ENCODE measurements at regions not wholly inside any gene's neighbourhood (a gene's known extent, or its start where the extent isn't known, plus 50 kb on each side); places are given as distances from the start of the nearest gene placed in this dataset.

DNA sequence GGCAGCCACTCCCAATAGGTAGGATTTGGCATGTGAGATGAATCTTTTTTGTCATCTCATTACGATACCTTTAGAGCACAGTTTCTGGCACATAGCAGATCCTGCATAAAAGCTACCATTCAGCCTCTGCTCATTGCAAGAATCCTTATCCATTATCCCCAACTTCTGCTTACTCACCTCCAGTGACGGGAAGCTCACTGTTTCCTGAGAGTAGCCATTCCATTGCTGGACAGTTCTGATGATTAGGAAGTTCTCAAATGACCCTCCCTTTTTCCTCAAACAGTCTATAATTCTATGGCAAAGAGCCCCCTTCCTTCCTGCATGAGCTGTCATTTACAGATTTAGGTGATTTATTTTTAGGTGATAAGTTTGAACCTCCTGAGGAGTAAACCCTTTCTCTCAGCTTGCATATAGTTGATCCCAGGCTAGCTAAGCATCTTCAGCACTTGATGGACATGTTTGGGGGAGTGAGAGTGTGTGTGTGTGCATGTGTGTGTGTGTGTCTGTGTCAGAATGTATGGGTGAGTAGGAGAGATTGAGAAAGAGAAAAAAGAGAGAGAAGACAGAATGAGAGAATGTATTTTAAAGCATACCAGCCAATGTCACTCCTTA lies 109.7 kb downstream of the LSM3 start:
- no peak for DNase-seq (ENCODE audit: low read depth)

DNA sequence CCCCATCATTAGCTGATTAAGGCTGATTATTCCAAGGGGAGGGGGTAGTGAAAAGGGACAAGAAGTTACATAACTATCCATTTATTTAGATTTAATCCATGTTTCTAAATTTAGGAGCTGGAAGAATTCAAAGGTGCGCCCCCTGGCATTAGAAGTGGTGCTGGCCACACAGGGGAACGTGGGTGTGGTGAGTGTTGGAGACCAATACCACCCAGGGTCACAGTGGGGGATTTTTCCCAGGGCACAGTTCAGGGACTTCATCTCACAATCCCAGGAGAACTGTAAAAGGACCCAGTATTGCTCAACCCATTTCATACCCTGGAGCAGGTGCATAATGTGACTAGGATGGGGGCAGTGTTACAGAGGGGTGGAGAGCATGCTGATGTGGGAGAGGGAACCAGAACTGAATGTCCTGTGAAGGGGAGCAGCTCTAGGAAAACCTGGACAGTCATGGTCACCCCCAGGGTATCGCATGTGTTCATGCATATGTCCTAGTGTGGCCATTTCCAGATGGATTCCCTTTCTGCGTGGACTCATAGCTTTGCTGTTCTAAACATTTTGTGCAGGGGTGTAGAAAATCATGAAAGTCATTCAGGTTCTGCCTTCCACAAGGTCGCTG lies 110.3 kb downstream of the LSM3 start:
- no peak for DNase-seq (ENCODE audit: low read depth)

DNA sequence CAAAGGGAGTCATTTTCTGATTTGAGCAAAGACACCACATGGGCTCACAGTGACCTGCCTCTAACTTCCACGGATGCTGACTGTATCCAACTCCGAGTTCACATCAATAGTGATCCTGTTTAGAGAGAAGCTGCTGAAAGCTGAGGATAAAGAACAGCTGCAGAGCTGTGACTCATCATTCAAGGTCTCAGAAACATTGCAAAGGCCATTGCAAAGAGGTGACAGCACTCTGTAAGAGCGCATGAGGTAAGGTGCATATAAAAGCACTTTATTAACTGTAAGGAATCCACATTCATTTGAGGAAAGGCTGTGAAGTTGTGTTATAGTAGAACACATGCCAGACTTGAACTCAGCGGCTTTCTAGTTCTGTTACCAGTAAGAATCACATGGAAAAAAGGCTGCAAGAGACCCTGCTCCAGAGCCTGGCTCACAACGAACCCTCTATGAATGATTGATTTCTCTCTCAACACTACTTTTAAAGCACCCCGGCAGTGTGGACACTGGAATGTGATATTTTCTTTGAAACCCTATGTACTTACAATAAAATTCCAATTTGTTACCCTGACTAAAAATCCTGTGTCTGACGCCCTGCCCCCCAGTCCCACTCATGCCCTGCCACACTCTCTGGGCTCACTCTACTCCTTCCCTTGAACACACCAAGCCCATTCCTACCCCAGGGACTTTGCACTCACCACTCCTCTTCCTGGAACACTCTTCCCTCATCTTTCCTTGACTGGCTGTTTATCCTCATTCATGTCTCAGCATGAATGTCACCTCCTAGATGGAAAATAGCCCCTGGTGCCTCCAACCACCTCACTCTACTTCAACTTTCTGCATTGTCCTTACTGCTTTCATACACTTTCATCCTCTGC lies 111.2 kb downstream of the LSM3 start:
- peak; percentile 91 for DNase-seq (ENCODE audit: low read depth)

- DNase-seq (ENCODE audit: low read depth) = peak; percentile 51
Measured at GRCh38 chr3:14290631-14291385, 111.6 kb upstream of the SLC6A6 start.

DNA sequence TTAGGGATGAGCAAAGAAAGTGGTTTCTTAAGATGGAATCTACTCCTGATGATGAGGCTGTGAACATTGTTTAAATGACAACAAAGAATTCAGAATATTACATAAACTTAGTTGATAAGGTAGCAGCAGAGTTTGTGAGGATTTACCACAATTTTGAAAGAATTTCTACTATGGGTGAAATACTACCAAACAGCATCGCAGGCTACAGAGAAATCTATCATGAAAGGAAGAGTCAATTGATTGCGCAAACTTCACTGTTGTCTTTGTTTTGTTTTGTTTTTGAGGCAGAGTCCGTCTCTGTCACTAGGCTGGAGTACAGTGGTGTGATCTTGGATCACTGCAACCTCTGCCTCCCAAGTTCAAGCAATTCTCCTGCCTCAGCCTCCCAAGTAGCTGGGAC lies 107.4 kb upstream of the SLC6A6 start:
- no peak for DNase-seq (ENCODE audit: low read depth)

- DNase-seq (ENCODE audit: low read depth) = peak; percentile 25
Measured at GRCh38 chr3:14295801-14296200, 106.6 kb upstream of the SLC6A6 start.

- DNase-seq (ENCODE audit: low read depth) = no peak
Measured at GRCh38 chr3:14297305-14297704, 105.1 kb upstream of the SLC6A6 start.

DNA sequence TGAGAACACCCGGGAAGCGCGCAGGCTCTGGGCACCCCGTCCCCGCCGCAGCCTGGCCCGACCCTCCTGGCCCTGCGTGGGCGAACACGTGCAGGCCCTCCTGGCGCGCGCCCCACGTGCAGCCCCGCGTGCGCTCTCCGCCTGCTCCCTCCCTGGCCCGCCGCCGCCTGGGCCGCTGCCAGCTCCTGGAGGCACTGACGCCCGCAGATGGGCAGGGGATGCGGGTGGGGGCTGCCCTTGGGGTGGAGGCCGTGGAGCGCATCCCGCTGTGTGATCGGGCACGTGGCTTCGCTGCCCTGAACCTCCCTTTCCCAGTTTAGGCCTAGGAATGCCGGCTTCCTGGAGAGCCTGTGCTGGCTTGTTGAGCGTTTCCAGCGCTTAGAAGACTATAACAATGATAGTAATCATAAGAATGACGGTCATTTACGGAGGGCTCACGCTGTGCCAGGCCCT lies 104.6 kb upstream of the SLC6A6 start:
- no peak for DNase-seq (ENCODE audit: low read depth)

- DNase-seq (ENCODE audit: low read depth) = no peak
Measured at GRCh38 chr3:14298442-14298841, 104.0 kb upstream of the SLC6A6 start.

DNA sequence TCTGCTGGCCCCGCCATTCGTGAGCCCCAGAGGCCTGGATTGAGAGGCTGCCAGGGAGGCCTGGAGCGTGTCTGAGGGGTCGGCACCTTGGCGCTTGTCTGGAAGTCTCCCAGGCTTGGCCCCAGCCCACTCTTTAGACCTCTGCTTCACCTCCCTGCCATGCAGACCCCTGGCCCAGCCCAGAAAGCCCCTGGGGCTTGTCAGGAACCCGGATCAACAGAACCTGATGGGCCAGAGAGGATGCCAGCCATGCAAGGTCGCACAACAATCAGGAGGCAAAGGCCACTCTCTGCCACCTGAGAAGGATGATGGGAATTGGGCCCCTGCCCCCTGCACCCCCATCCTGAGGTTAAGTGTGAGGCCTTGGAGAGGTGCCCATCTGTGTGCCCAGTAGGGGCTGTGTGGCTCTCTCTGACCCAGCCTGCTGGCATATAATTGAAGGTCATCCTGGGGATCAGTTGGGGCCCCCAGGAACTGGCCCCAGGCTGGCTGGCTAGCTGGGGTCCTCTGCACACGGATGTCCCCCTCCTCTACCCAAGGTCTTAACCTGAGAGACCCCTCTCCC lies 103.3 kb upstream of the SLC6A6 start:
- DNase-seq (ENCODE audit: low read depth) = no peak

DNA sequence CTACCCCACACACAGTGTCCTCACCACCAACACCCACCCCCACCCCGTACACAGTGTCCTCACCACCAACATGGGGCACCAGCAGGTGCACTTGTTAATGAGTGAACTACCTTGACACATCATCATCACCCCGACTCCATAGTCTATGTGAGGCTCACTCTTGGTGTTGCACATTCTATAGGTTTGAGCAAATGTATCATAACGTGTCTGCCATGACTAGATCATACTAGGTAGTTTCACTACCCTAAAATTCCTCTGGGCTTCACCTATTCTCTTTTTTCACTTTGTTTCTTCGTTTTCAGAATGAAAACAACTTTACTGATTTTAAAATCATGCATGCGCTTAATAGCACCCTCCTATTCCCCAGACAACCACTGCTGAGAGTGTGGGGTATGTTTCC lies 102.6 kb upstream of the SLC6A6 start:
- no peak for DNase-seq (ENCODE audit: low read depth)

GRCh38 chr3:14300721-14301399 lies 101.5 kb upstream of the SLC6A6 start:
- DNase-seq (ENCODE audit: low read depth) = no peak

DNA sequence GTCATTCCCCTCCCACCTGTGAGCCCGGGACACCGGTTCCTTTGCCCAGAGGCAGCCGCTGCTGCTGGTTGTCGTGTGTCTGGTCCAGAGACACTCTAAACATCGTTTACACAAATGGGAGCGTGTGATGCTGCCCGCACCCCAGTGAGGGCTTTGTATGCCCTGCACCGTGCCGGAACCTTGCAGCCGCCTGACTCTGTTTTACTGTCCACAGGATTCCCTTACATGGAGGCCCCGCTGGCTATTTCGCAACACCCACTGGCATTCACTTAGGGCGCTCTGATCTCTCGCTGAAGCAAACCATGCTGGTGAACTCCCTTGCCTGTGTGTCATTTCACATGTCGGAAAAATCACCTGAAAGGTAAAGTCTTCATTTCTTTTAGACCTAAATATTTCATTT lies 100.8 kb upstream of the SLC6A6 start:
- peak; percentile 58 for DNase-seq (ENCODE audit: low read depth)

- DNase-seq (ENCODE audit: low read depth) = peak; percentile 60
Measured at GRCh38 chr3:14303336-14304100, 98.9 kb upstream of the SLC6A6 start.

DNA sequence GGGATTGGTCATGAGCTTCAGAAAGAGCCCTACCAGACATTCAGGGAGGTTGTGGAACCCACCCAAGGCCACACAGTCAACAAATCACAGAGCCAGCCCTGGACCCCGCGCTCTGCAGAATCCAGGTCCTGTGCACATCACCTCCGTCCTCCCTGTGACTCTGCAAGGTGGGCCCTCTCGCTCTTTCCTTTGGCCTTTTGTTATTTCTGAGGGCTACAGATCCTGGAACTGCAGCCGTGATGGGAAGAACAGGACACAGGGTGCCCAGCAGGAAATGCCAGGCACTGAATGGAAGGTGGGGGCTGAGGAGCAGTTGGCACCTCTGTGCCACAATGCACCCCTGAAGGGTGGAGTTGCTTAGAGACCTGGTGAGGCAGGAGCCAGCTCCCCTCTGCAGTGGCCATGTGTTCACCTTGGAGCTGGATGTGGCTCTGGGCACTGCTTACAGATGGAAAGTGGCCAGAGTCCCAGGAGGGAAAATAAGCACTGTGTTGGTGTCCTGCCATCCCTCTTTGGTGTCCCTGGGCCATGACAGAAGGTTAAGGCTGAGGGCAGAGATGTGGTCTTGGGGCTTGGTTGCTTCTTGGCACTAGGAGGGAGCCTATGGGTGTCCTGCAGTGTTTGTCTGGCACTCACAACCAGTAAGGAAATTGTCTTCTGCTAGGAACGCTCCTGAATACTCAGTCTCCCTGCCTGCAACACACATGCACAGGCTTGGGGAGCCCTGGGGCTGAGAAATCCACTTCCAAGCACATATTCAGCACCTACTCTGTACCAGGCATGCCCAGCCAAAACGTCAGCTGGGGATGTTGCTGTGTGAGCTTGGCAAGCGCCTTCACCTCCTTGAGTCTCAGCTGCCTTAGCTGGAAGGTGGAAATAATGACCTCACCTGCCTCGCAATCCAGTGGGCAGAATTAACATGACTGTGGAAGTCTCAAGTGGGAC lies 98.0 kb upstream of the SLC6A6 start:
- DNase-seq (ENCODE audit: low read depth) = no peak

DNA sequence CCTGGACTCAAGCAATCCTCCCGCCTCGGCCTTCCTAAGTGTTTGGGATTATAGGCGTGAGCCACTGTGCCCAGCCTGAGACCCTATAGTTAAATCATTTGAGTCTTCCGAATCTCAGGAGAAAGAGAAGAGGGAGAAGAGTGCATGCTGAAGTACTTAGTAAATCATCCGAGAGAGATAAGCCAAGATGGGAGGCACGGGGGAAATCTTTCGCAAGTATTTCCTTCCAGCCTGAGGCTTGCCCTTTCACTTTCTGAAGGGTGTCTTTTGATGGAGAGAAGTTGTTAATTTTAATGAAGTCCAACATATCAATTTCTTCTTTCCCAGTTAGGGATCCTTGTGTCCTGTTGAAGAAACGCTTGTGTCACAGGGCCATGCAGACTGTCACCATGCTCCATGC lies 97.1 kb upstream of the SLC6A6 start:
- no peak for DNase-seq (ENCODE audit: low read depth)

GRCh38 chr3:14306142-14306541 lies 96.3 kb upstream of the SLC6A6 start:
- no peak for DNase-seq (ENCODE audit: low read depth)

GRCh38 chr3:14307656-14308302 lies 94.6 kb upstream of the SLC6A6 start:
- no peak for DNase-seq (ENCODE audit: low read depth)

DNA sequence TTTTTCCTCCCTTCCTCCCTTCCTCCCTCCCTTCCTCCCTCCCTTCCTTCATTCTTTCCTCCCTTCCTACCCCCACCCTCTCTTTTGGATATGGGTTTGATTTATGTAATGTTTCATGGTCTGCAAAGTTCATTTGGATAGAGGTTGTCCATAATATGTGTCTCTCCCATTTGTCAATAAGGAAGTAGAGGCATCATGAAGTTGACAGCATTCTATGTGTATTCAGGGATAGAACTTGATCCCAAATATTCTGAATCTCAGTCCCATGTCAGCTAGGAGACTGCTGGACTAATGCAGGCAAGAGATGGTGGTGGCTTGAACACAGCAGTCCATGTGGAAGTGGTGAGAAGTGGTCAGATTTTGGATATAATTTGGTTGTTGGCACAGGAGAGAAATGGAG lies 90.7 kb upstream of the SLC6A6 start:
- DNase-seq (ENCODE audit: low read depth) = no peak
